PFSK-1 (cell line): ENCODE measurements at regions not wholly inside any gene's neighbourhood (a gene's known extent, or its start where the extent isn't known, plus 50 kb on each side); places are given as distances from the start of the nearest gene placed in this dataset.

Experiments used
- REST ChIP-seq, 2 experiments: IDR thresholded peaks; 2 replicates each; pipeline versions ENCODE4 v1.6.1 to v1.8.0; 2011 to 2012; ENCODE audit warnings: low read depth in 2 of 2, low read length in 2 of 2, control low read depth in 1 of 2, inconsistent platforms in 1 of 2, mild to moderate bottlenecking in 1 of 2, moderate library complexity in 1 of 2; ENCODE audit not compliant: insufficient read depth in 1 of 2
- SIN3A ChIP-seq: IDR thresholded peaks from 2 replicates; pipeline ENCODE4 v1.6.1; 2012; ENCODE audit warnings: mild to moderate bottlenecking, low read length, moderate library complexity, borderline replicate concordance; ENCODE audit not compliant: insufficient read depth
- TAF1 ChIP-seq: IDR thresholded peaks from 2 replicates; pipeline ENCODE4 v1.6.1; 2012; ENCODE audit warnings: low read length, control low read depth, borderline replicate concordance; ENCODE audit not compliant: insufficient read depth

GRCh38 chr19:30854661-30855060 lies 482.5 kb downstream of the ZNF536 start:
- TF ChIP-seq REST (IDR thresholded peaks at IDR 0.05; ENCODE audit: insufficient read depth in 1 of 2, low read depth in 2 of 2, low read length in 2 of 2) (no peak), TAF1 (no peak), SIN3A (no peak)
